GM18498 (cell line): ENCODE measurements at regions not wholly inside any gene's neighbourhood (a gene's known extent, or its start where the extent isn't known, plus 50 kb on each side); places are given as distances from the start of the nearest gene placed in this dataset.
"Not testable (repeated sequence)": the region's sequence is repeated elsewhere in the genome, so short reads cannot be mapped to it uniquely, and the experiment has no call there.

ENCODE experiments used
- ATAC-seq: cut with Tn5 transposase; IDR thresholded peaks from one replicate; pipeline ENCODE4 v1.9.1; 2021; ENCODE audit warnings: mild to moderate bottlenecking, moderate library complexity; ENCODE audit not compliant: unreplicated experiment

GRCh38 chrX:34406580-34406979 lies 250.5 kb downstream of the TMEM47 start:
- ATAC-seq, result no peak

GRCh38 chrX:34404386-34405070 lies 252.6 kb downstream of the TMEM47 start:
- no peak for ATAC-seq

- ATAC-seq, result no peak
Measured at GRCh38 chrX:34401411-34401810, 255.7 kb downstream of the TMEM47 start.

- ATAC-seq, result no peak
Measured at GRCh38 chrX:34382416-34382815, 250.3 kb upstream of the FAM47A start.

- ATAC-seq, result no peak
Measured at GRCh38 chrX:34381241-34381640, 249.1 kb upstream of the FAM47A start.

- no peak for ATAC-seq
Measured at GRCh38 chrX:34379891-34380290, 247.8 kb upstream of the FAM47A start.

GRCh38 chrX:34377645-34378044 lies 245.5 kb upstream of the FAM47A start:
- no peak for ATAC-seq

GRCh38 chrX:34371754-34372153 lies 239.6 kb upstream of the FAM47A start:
- no peak for ATAC-seq

- ATAC-seq, result no peak
Measured at GRCh38 chrX:34365471-34365870, 233.4 kb upstream of the FAM47A start.

- no peak for ATAC-seq
Measured at GRCh38 chrX:34350561-34351335, 218.6 kb upstream of the FAM47A start.

- ATAC-seq, result no peak
Measured at GRCh38 chrX:34343001-34343400, 210.9 kb upstream of the FAM47A start.

- ATAC-seq, result no peak
Measured at GRCh38 chrX:34341814-34342213, 209.7 kb upstream of the FAM47A start.

- ATAC-seq, result no peak
Measured at GRCh38 chrX:34341258-34341657, 209.1 kb upstream of the FAM47A start.

GRCh38 chrX:34338046-34338445 lies 205.9 kb upstream of the FAM47A start:
- no peak for ATAC-seq

- not testable (repeated sequence) for ATAC-seq
Measured at GRCh38 chrX:34335376-34335775, 203.3 kb upstream of the FAM47A start.

- ATAC-seq, result no peak
Measured at GRCh38 chrX:34332334-34332733, 200.2 kb upstream of the FAM47A start.

GRCh38 chrX:34325460-34325859 lies 193.3 kb upstream of the FAM47A start:
- no peak for ATAC-seq

GRCh38 chrX:34320424-34320823 lies 188.3 kb upstream of the FAM47A start:
- ATAC-seq, result not testable (repeated sequence)

GRCh38 chrX:34300871-34301270 lies 168.8 kb upstream of the FAM47A start:
- ATAC-seq, result no peak

GRCh38 chrX:34299451-34299967 lies 167.4 kb upstream of the FAM47A start:
- no peak for ATAC-seq

- no peak for ATAC-seq
Measured at GRCh38 chrX:34294665-34295064, 162.6 kb upstream of the FAM47A start.

- no peak for ATAC-seq
Measured at GRCh38 chrX:34288782-34289181, 156.7 kb upstream of the FAM47A start.
